ENCODE measurements at regions not wholly inside any gene's neighbourhood (a gene's known extent, or its start where the extent isn't known, plus 50 kb on each side); places are given as distances from the start of the nearest gene placed in this dataset.

DNA sequence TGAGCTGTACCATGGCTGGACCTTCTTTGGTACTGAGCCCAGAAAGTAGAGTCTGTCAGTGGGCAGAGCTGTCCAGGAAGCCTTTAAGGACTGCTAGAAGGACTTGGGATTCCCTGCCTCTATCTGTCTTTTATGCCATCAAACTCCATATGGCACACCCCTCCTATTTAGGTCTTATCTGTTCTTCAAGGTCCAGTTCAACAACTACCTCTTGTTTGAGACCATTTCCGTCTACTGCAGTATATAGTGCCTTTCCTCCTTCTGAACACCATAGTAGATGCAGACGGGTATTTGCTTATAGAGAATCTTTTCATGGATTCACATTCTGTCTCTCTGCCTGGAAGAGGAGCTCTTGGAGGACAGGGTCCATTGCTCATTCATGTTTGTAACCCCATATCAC, 146.1 kb upstream of the IL1RAPL2 start:
- intact Hi-C loops (cut with micrococcal nuclease; ENCODE audit: unreplicated experiment) = no loop called here
- no peaks in the 10 kb centered on the region for H3K9me3 ChIP-seq (ENCODE audit: control insufficient read depth, insufficient read depth, low read depth, low read length)
- no TSS peak for BruUV-seq (replicated peaks)
- no peaks in the 10 kb centered on the region for H3K27me3 ChIP-seq (ENCODE audit: control insufficient read depth, insufficient read depth, low read length)
- no peak for ATAC-seq
- in situ Hi-C loops (cut with HindIII; ENCODE audit: low pct_unique_long_range_greater_than_20kb, low sequenced_read_pairs) = no loop called here
- no peaks in the 10 kb centered on the region for H3K36me3 ChIP-seq (ENCODE audit: control insufficient read depth, insufficient read depth, low read length)
- DNase-seq (ENCODE audit: low read depth, low spot score) = no peak
- no peak for TF ChIP-seq SIN3A (IDR thresholded peaks at IDR 0.05; ENCODE audit: borderline replicate concordance, insufficient read depth, low read depth, low read length)
- H3K27ac ChIP-seq (ENCODE audit: low read length) = no peak overlapping the region
- ChIA-PET POLR2A (no interaction called here), CTCF (no interaction called here)
- no peaks in the 10 kb centered on the region for H3K4me1 ChIP-seq (ENCODE audit: control insufficient read depth, insufficient read depth, low read length)
- no peak overlapping the region for H3K4me3 ChIP-seq (ENCODE audit: low read depth in 2 of 2, low read length in 2 of 2)

DNA sequence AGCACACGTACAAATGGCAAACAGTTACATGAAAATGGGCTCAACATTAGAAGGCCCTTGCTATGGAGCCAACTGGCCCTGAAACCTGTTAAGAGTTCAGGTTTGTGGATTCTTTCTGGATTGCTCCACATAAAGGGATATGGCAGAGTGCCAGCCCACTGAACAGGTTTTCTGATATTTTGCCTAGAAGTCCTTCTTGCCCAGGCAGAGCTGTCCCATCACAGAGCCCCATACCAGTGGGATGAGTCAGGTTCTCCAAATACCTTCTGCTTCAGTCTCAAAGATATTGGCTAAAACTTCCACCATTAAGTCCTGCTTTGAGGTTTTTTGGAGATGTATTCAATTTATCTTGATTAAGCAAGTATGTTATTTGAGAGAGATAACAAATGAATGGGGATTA, 146.8 kb upstream of the IL1RAPL2 start:
- in situ Hi-C loops (cut with HindIII; ENCODE audit: low pct_unique_long_range_greater_than_20kb, low sequenced_read_pairs) (no loop called here), intact Hi-C loops (cut with micrococcal nuclease; ENCODE audit: unreplicated experiment) (no loop called here)
- no peaks in the 10 kb centered on the region for H3K4me1 ChIP-seq (ENCODE audit: control insufficient read depth, insufficient read depth, low read length)
- ChIA-PET POLR2A (no interaction called here), CTCF (no interaction called here)
- H3K27ac ChIP-seq (ENCODE audit: low read length) = no peak overlapping the region
- H3K27me3 ChIP-seq (ENCODE audit: control insufficient read depth, insufficient read depth, low read length) = no peaks in the 10 kb centered on the region
- no peak overlapping the region for H3K4me3 ChIP-seq (ENCODE audit: low read depth in 2 of 2, low read length in 2 of 2)
- no peaks in the 10 kb centered on the region for H3K9me3 ChIP-seq (ENCODE audit: control insufficient read depth, insufficient read depth, low read depth, low read length)
- ATAC-seq (no peak), DNase-seq (ENCODE audit: low read depth, low spot score) (no peak)
- BruUV-seq (replicated peaks) = no TSS peak
- H3K36me3 ChIP-seq (ENCODE audit: control insufficient read depth, insufficient read depth, low read length) = no peaks in the 10 kb centered on the region
- TF ChIP-seq, protein P1, sequence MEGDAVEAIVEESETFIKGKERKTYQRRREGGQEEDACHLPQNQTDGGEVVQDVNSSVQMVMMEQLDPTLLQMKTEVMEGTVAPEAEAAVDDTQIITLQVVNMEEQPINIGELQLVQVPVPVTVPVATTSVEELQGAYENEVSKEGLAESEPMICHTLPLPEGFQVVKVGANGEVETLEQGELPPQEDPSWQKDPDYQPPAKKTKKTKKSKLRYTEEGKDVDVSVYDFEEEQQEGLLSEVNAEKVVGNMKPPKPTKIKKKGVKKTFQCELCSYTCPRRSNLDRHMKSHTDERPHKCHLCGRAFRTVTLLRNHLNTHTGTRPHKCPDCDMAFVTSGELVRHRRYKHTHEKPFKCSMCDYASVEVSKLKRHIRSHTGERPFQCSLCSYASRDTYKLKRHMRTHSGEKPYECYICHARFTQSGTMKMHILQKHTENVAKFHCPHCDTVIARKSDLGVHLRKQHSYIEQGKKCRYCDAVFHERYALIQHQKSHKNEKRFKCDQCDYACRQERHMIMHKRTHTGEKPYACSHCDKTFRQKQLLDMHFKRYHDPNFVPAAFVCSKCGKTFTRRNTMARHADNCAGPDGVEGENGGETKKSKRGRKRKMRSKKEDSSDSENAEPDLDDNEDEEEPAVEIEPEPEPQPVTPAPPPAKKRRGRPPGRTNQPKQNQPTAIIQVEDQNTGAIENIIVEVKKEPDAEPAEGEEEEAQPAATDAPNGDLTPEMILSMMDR (IDR thresholded peaks at IDR 0.05) = no peak
- TF ChIP-seq POLR2AphosphoS5 (IDR thresholded peaks at IDR 0.05; ENCODE audit: low read depth, low read length) (no peak), SIN3A (IDR thresholded peaks at IDR 0.05; ENCODE audit: borderline replicate concordance, insufficient read depth, low read depth, low read length) (no peak), TCF7L2 (IDR thresholded peaks at IDR 0.05; ENCODE audit: low read depth, low read length) (no peak)
- TF ChIP-seq, protein P2, sequence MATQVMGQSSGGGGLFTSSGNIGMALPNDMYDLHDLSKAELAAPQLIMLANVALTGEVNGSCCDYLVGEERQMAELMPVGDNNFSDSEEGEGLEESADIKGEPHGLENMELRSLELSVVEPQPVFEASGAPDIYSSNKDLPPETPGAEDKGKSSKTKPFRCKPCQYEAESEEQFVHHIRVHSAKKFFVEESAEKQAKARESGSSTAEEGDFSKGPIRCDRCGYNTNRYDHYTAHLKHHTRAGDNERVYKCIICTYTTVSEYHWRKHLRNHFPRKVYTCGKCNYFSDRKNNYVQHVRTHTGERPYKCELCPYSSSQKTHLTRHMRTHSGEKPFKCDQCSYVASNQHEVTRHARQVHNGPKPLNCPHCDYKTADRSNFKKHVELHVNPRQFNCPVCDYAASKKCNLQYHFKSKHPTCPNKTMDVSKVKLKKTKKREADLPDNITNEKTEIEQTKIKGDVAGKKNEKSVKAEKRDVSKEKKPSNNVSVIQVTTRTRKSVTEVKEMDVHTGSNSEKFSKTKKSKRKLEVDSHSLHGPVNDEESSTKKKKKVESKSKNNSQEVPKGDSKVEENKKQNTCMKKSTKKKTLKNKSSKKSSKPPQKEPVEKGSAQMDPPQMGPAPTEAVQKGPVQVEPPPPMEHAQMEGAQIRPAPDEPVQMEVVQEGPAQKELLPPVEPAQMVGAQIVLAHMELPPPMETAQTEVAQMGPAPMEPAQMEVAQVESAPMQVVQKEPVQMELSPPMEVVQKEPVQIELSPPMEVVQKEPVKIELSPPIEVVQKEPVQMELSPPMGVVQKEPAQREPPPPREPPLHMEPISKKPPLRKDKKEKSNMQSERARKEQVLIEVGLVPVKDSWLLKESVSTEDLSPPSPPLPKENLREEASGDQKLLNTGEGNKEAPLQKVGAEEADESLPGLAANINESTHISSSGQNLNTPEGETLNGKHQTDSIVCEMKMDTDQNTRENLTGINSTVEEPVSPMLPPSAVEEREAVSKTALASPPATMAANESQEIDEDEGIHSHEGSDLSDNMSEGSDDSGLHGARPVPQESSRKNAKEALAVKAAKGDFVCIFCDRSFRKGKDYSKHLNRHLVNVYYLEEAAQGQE (IDR thresholded peaks at IDR 0.05; ENCODE audit: insufficient read depth in 1 of 2, low read depth in 2 of 2, low read length in 1 of 2) = no peak

DNA sequence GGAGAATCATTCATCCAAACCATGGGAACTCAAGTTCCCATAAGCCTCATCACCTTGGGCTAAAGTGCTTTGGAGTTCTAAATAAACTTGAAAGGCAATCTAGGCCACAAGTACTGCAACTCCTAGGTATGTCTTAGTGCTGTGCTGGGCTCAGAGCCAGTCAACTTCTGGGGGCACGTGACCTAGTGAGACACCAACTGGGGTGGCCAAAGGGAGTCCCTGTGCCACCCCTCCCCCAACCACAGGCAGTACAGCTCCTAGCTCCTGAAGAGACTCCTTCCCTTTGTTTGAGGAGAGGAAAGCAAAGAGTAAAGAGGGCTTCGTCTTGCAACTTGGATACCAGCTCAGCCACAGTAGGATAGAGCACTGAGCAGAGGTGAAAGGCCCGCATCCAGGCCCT, 154.2 kb upstream of the IL1RAPL2 start:
- ChIA-PET POLR2A (no interaction called here), CTCF (no interaction called here)
- no peaks in the 10 kb centered on the region for H3K27me3 ChIP-seq (ENCODE audit: control insufficient read depth, insufficient read depth, low read length)
- H3K4me3 ChIP-seq (ENCODE audit: low read depth in 2 of 2, low read length in 2 of 2) = no peak overlapping the region
- H3K4me1 ChIP-seq (ENCODE audit: control insufficient read depth, insufficient read depth, low read length) = no peaks in the 10 kb centered on the region
- intact Hi-C loops (cut with micrococcal nuclease; ENCODE audit: unreplicated experiment) (no loop called here), in situ Hi-C loops (cut with HindIII; ENCODE audit: low pct_unique_long_range_greater_than_20kb, low sequenced_read_pairs) (no loop called here)
- BruUV-seq (replicated peaks) = no TSS peak
- TF ChIP-seq, protein P1 (IDR thresholded peaks at IDR 0.05) = no peak
- TF ChIP-seq TCF7L2 (IDR thresholded peaks at IDR 0.05; ENCODE audit: low read depth, low read length) (no peak), SIN3A (IDR thresholded peaks at IDR 0.05; ENCODE audit: borderline replicate concordance, insufficient read depth, low read depth, low read length) (no peak), POLR2AphosphoS5 (IDR thresholded peaks at IDR 0.05; ENCODE audit: low read depth, low read length) (no peak)
- TF ChIP-seq, protein P2 (IDR thresholded peaks at IDR 0.05; ENCODE audit: insufficient read depth in 1 of 2, low read depth in 2 of 2, low read length in 1 of 2) = no peak
- DNase-seq (ENCODE audit: low read depth, low spot score) (no peak), ATAC-seq (no peak)
- H3K27ac ChIP-seq (ENCODE audit: low read length) = no peak overlapping the region
- H3K9me3 ChIP-seq (ENCODE audit: control insufficient read depth, insufficient read depth, low read depth, low read length) = no peaks in the 10 kb centered on the region
- no peaks in the 10 kb centered on the region for H3K36me3 ChIP-seq (ENCODE audit: control insufficient read depth, insufficient read depth, low read length)

Data from Panc1 (cell line).